ENCODE measurements at regions not wholly inside any gene's neighbourhood (a gene's known extent, or its start where the extent isn't known, plus 50 kb on each side); places are given as distances from the start of the nearest gene placed in this dataset.

- TF ChIP-seq CTCF (conservative IDR thresholded peaks at IDR 0.05; ENCODE audit: low read depth, low read length) (no peak), EZH2 (IDR thresholded peaks at IDR 0.05; ENCODE audit: low read length, unreplicated experiment) (no peak), EZH2phosphoT487 (IDR thresholded peaks at IDR 0.05; ENCODE audit: borderline replicate concordance, low read length) (no peak)
Observed at GRCh38 chrX:150225756-150226155, 137.4 kb upstream of the MAMLD1 start.

All from PC-3 (cell line).